GM12891 (cell line): ENCODE measurements at regions not wholly inside any gene's neighbourhood (a gene's known extent, or its start where the extent isn't known, plus 50 kb on each side); places are given as distances from the start of the nearest gene placed in this dataset.
A peak's percentile ranks its signal among the peaks of the same experiment; 100 is the strongest.

Experiments
- PAX5 ChIP-seq: IDR thresholded peaks from 2 replicates; pipeline ENCODE4 v1.6.1; 2011; ENCODE audit warnings: low read length, moderate library complexity, mild to moderate bottlenecking; ENCODE audit not compliant: insufficient read depth, severe bottlenecking
- POLR2A ChIP-seq: IDR thresholded peaks from 2 replicates; pipeline ENCODE4 v1.6.1; 2011; ENCODE audit warnings: low read depth, low read length, control low read depth
- POLR2AphosphoS5 ChIP-seq: IDR thresholded peaks from 2 replicates; pipeline ENCODE4 v1.6.1; 2011; ENCODE audit warnings: low read depth, low read length, control low read depth
- SPI1 ChIP-seq: IDR thresholded peaks from 2 replicates; pipeline ENCODE4 v1.6.1; 2011; ENCODE audit warnings: low read depth, low read length, control low read depth
- TAF1 ChIP-seq: IDR thresholded peaks from 2 replicates; pipeline ENCODE4 v1.6.1; 2011; ENCODE audit warnings: low read depth, low read length, control low read depth

DNA sequence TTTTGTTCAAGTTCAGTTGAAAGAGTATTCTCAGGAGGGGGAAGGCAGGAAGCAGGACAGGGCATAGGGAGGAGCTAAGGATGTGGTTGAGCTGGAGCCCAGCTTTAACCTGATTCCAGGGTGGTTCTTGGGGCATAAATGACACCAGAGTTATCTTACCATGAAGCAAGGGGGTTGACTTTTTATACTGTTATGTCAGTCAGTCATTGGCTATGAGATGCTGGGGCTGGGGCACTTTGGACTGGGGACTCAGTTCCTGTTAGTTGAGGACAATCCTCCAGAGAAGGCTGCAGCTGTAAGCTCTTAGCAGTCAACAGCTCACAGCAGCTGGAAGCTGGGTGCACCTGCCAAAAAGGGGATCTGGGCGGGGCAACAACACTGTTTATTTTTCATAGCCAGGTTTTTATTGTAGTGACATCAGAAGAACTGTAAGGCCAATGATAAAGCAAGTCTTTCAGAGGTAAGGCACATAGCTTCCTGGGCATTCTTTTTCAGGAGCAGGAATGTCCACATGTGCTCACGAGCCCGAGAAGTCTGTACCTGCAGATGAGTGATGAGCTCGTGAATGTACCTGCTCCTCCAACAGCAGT, 78.5 kb downstream of the MID1IP1 start:
- TF ChIP-seq POLR2A (no peak), POLR2AphosphoS5 (no peak), TAF1 (no peak), PAX5 (no peak), SPI1 (peak; percentile 66)
